ENCODE measurements at regions not wholly inside any gene's neighbourhood (a gene's known extent, or its start where the extent isn't known, plus 50 kb on each side); places are given as distances from the start of the nearest gene placed in this dataset.

GRCh38 chr1:214120951-214121350 lies 133.2 kb downstream of the PROX1 start:
- TF ChIP-seq CTCF (IDR thresholded peaks at IDR 0.05; ENCODE audit: low read length) = no peak
- no peak for TF ChIP-seq EZH2 (IDR thresholded peaks at IDR 0.05; ENCODE audit: borderline replicate concordance, low read length)

Measured in OCI-LY1 (cell line).